WERI-Rb-1 (cell line): ENCODE measurements at regions not wholly inside any gene's neighbourhood (a gene's known extent, or its start where the extent isn't known, plus 50 kb on each side); places are given as distances from the start of the nearest gene placed in this dataset.

Experiments
- DNase-seq: peaks from one replicate; pipeline ENCODE4 v3.0.0-alpha.2; 2020
- H3K27ac ChIP-seq: fragments of 250-450 bp; sonication (Bioruptor Pico); 2 replicates; pipeline ENCODE4 v1.5.1; 2020; ENCODE audit warnings: mild to moderate bottlenecking, moderate library complexity
- H3K27me3 ChIP-seq: fragments of 250-450 bp; sonication (Bioruptor Pico); 2 replicates; pipeline ENCODE4 v1.5.1; 2021; ENCODE audit warnings: mild to moderate bottlenecking, low read depth, moderate library complexity; ENCODE audit not compliant: insufficient read depth, severe bottlenecking
- H3K36me3 ChIP-seq: fragments of 250-450 bp; sonication (Bioruptor Pico); 2 replicates; pipeline ENCODE4 v1.5.1; 2020; ENCODE audit warnings: mild to moderate bottlenecking, moderate library complexity
- H3K4me3 ChIP-seq: 2 replicates; pipeline ENCODE4 v1.5.1; 2011; ENCODE audit warnings: low read depth, mild to moderate bottlenecking, control low read depth, low read length
- H3K9me3 ChIP-seq: fragments of 250-450 bp; sonication (Bioruptor Pico); 2 replicates; pipeline ENCODE4 v1.5.1; 2021; ENCODE audit warnings: mild to moderate bottlenecking, moderate library complexity; ENCODE audit not compliant: severe bottlenecking
- CTCF ChIP-seq: IDR thresholded peaks from 2 replicates; pipeline ENCODE4 v1.5.1; 2011; ENCODE audit warnings: low read depth, mild to moderate bottlenecking, control low read depth, inconsistent platforms, low read length

- Histone ChIP-seq H3K4me3 (no peak overlapping the region), H3K9me3 (no peaks in the 10 kb centered on the region), H3K27ac (no peak overlapping the region), H3K27me3 (no peaks in the 10 kb centered on the region), H3K36me3 (no peaks in the 10 kb centered on the region)
- no peak for DNase-seq
- no peak for TF ChIP-seq CTCF
These were observed 92.0 kb upstream of the AHR start for GRCh38 chr7:17206349-17206905.

GRCh38 chr7:17207220-17207619, 91.2 kb upstream of the AHR start:
- Histone ChIP-seq H3K36me3 (no peaks in the 10 kb centered on the region), H3K27me3 (no peaks in the 10 kb centered on the region), H3K4me3 (no peak overlapping the region), H3K27ac (no peak overlapping the region), H3K9me3 (no peaks in the 10 kb centered on the region)
- DNase-seq, result no peak
- TF ChIP-seq CTCF, result no peak

- H3K4me3 ChIP-seq, result no peak overlapping the region
- no peak for TF ChIP-seq CTCF
- no peaks in the 10 kb centered on the region for H3K9me3 ChIP-seq
- no peaks in the 10 kb centered on the region for H3K27me3 ChIP-seq
- H3K36me3 ChIP-seq, result no peaks in the 10 kb centered on the region
- no peak for DNase-seq
- no peak overlapping the region for H3K27ac ChIP-seq
These were observed 89.4 kb upstream of the AHR start for GRCh38 chr7:17209101-17209500.

- DNase-seq, result no peak
- Histone ChIP-seq H3K4me3 (no peak overlapping the region), H3K27me3 (no peaks in the 10 kb centered on the region), H3K36me3 (no peaks in the 10 kb centered on the region), H3K27ac (no peak overlapping the region), H3K9me3 (no peaks in the 10 kb centered on the region)
- TF ChIP-seq CTCF, result no peak
These were observed 87.1 kb upstream of the AHR start for GRCh38 chr7:17211307-17211836.

GRCh38 chr7:17212188-17212587, 86.3 kb upstream of the AHR start:
- no peak for TF ChIP-seq CTCF
- DNase-seq, result no peak

More at GRCh38 chr7:17212188-17212587, 86.3 kb upstream of the AHR start:
- Histone ChIP-seq H3K27me3 (no peaks in the 10 kb centered on the region), H3K9me3 (no peaks in the 10 kb centered on the region), H3K4me3 (no peak overlapping the region), H3K27ac (no peak overlapping the region), H3K36me3 (no peaks in the 10 kb centered on the region)
